Chondrocyte (in vitro differentiated cells): ENCODE measurements at regions not wholly inside any gene's neighbourhood (a gene's known extent, or its start where the extent isn't known, plus 50 kb on each side); places are given as distances from the start of the nearest gene placed in this dataset.

Experiments used
- DNase-seq: peaks from one replicate; pipeline ENCODE4 v3.0.0; 2021; ENCODE audit warnings: mixed read lengths, low spot score
- H3K27ac Mint-ChIP-seq: one replicate; pipeline ENCODE4 v1.8.0; 2021; ENCODE audit warnings: mild to moderate bottlenecking, moderate library complexity, mixed read lengths; ENCODE audit not compliant: unreplicated experiment
- H3K27me3 Mint-ChIP-seq: 2 replicates; pipeline ENCODE4 v1.8.0; 2021; ENCODE audit warnings: low read depth, mixed read lengths
- H3K36me3 Mint-ChIP-seq: 2 replicates; pipeline ENCODE4 v1.8.0; 2021; ENCODE audit warnings: low read depth, mixed read lengths
- H3K4me1 Mint-ChIP-seq: 2 replicates; pipeline ENCODE4 v1.8.0; 2021; ENCODE audit warnings: low read depth, mild to moderate bottlenecking, mixed read lengths
- H3K4me3 Mint-ChIP-seq: one replicate; pipeline ENCODE4 v1.8.0; 2021; ENCODE audit warnings: mild to moderate bottlenecking, moderate library complexity, mixed read lengths; ENCODE audit not compliant: unreplicated experiment
- H3K9me3 Mint-ChIP-seq: 2 replicates; pipeline ENCODE4 v1.8.0; 2021; ENCODE audit warnings: low read depth, mixed read lengths
- TF ChIP-seq, protein P1 (sequence below): fragments of 200-600 bp; sonication (generic); IDR thresholded peaks from 2 replicates; pipeline ENCODE4 v1.5.0; 2021; ENCODE audit warnings: antibody characterized with exemption, mild to moderate bottlenecking, moderate library complexity

DNA sequence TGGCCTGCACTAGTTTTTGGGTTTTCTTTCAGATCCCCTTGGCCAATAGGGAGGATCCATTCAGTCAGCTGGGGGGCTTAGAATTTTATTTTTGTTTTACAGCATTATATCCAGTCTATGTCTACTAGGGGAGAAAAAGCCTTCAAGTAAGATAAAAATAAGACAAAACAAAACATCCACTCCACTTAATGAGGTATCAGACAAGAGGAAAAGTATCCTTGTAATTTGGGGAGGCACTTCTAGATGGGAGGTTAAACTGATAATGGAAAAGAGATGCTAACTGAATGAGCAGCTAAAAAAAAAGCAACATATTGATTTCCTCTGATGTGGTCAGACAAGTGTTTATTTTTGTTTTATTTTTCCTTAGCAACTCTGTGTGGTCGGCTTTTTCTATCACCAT is 278.0 kb upstream of the ANO3 start:
- Mint-ChIP-seq H3K9me3 (no peaks in the 10 kb centered on the region), H3K4me3 (no peak overlapping the region), H3K36me3 (no peaks in the 10 kb centered on the region), H3K4me1 (no peaks in the 10 kb centered on the region), H3K27me3 (no peaks in the 10 kb centered on the region), H3K27ac (no peak overlapping the region)
- no peak for DNase-seq
- TF ChIP-seq, protein P1, sequence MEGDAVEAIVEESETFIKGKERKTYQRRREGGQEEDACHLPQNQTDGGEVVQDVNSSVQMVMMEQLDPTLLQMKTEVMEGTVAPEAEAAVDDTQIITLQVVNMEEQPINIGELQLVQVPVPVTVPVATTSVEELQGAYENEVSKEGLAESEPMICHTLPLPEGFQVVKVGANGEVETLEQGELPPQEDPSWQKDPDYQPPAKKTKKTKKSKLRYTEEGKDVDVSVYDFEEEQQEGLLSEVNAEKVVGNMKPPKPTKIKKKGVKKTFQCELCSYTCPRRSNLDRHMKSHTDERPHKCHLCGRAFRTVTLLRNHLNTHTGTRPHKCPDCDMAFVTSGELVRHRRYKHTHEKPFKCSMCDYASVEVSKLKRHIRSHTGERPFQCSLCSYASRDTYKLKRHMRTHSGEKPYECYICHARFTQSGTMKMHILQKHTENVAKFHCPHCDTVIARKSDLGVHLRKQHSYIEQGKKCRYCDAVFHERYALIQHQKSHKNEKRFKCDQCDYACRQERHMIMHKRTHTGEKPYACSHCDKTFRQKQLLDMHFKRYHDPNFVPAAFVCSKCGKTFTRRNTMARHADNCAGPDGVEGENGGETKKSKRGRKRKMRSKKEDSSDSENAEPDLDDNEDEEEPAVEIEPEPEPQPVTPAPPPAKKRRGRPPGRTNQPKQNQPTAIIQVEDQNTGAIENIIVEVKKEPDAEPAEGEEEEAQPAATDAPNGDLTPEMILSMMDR: no peak

DNA sequence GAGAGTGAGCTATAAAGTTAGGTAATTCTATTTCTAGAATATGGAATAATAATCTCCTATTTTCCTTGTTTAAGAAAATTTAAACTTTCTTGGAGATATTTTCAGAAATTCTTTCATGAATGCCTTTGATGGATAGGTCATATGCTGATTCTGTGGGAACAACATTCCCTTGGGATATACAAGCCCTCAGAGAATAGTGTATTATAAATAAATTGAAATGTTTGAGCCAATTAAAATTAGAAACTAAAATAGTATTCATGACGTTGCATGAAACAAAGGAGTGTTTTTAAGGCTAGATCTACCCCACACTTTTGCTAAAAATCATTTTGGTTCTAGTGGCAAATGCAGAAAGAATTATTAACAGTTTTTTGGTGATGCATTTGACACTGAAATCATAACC is 269.3 kb upstream of the ANO3 start:
- no peak for DNase-seq
- Mint-ChIP-seq H3K27me3 (peaks cover 2% of the 10 kb centered on the region), H3K4me3 (no peak overlapping the region), H3K9me3 (no peaks in the 10 kb centered on the region), H3K4me1 (peaks cover 6% of the 10 kb centered on the region), H3K36me3 (no peaks in the 10 kb centered on the region), H3K27ac (no peak overlapping the region)
- TF ChIP-seq, protein P1: no peak

DNA sequence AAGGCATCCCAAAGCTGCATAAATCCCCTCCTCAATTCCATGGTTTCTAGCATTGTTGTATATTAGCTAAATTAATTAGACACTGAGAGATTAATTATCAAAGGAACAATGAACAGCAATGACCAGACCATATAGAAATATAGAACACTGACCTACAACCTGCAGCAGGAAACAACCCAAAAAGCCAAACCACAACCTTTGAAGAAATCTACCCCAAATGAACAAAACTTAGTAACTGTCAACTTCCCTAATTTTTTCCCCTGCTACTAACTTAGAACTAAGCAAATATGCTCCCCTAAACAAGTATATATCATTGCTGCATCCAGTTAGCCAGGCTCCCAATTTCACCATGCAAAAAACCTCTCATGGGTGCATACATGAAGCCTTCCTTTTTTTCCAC is 268.0 kb upstream of the ANO3 start:
- Mint-ChIP-seq H3K27me3 (peaks cover 2% of the 10 kb centered on the region), H3K4me3 (no peak overlapping the region), H3K27ac (no peak overlapping the region), H3K36me3 (no peaks in the 10 kb centered on the region), H3K4me1 (peaks cover 6% of the 10 kb centered on the region), H3K9me3 (no peaks in the 10 kb centered on the region)
- TF ChIP-seq, protein P1: no peak
- no peak for DNase-seq

DNA sequence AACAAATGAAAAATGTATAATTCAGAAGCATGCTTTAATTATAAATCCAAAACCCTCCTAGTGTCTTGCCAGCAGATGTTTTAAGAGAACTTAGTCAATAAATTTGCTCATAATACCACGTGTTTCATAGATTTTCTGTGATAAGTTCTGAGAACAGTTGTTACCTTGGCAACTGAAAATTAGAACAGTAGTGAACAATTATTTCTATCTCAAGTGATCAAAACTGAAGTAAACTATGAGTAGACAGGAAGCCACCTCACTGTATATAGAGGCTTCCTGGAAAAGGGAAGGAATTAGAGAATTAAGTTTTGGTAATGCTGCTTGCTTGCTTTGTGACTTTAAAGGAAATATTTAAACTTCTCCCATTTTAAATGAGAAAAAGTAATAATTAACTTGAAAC is 266.0 kb upstream of the ANO3 start:
- Mint-ChIP-seq H3K4me3 (no peak overlapping the region), H3K27ac (no peak overlapping the region), H3K27me3 (peaks cover 2% of the 10 kb centered on the region), H3K4me1 (peaks cover 6% of the 10 kb centered on the region), H3K9me3 (no peaks in the 10 kb centered on the region), H3K36me3 (no peaks in the 10 kb centered on the region)
- TF ChIP-seq, protein P1: no peak
- DNase-seq: no peak

DNA sequence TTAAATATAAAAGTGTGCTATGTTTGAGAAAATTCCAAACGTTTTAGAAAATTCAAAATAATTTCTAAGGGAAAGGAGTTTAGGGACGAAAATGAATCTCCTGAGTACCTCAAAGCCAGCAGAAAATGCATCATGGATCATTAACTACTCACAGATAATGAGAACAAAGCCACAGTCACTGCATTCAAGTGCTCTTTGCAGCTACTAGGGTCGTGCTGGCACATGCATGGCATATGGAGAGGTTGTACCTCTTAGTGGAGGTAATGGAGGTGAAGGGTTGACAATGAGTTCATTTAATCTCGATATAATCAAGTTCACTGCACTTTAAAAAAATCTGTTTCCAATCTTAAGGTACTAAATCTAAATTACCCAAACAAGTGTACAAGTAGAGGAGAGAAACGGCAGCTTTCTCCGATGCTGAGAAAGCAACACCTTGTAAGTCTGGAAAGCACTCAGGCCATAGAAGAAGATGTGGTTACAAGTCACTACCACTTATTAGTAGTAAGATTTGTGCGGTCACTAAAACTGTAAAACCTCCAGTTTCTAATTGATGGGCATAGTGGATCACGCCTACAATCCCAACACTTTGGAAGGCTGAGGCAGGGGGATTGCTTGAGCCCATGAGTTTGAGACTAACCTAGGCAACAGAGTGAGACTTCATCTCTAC is 261.1 kb upstream of the ANO3 start:
- Mint-ChIP-seq H3K27me3 (no peaks in the 10 kb centered on the region), H3K4me3 (no peak overlapping the region), H3K4me1 (no peaks in the 10 kb centered on the region), H3K9me3 (no peaks in the 10 kb centered on the region), H3K36me3 (no peaks in the 10 kb centered on the region), H3K27ac (no peak overlapping the region)
- DNase-seq: no peak
- TF ChIP-seq, protein P1: no peak
